Neural cell (in vitro differentiated cells): ENCODE measurements at regions not wholly inside any gene's neighbourhood (a gene's known extent, or its start where the extent isn't known, plus 50 kb on each side); places are given as distances from the start of the nearest gene placed in this dataset.

Experiments used
- H2AFZ ChIP-seq: fragments of 200-600, 300-800 bp; sonication (generic), shearing (Covaris generic); 2 replicates; pipeline ENCODE4 v1.6.0; 2014; ENCODE audit warnings: low read depth, mild to moderate bottlenecking, antibody characterized with exemption, low read length, moderate library complexity
- H3F3A ChIP-seq: fragments of 200-600 bp; shearing (Covaris generic); 2 replicates; pipeline ENCODE4 v1.6.1; 2016; ENCODE audit warnings: mild to moderate bottlenecking, moderate library complexity, mixed read lengths, antibody characterized with exemption, low read length; ENCODE audit not compliant: insufficient read depth, poor library complexity, severe bottlenecking
- H3K27ac ChIP-seq: fragments of 200-600, 300-800 bp; sonication (generic), shearing (Covaris generic); 2 replicates; pipeline ENCODE4 v1.5.1; 2014; ENCODE audit warnings: mild to moderate bottlenecking, low read length, moderate library complexity
- H3K27me3 ChIP-seq: fragments of 300-800, 200-600 bp; sonication (generic), shearing (Covaris generic); 2 replicates; pipeline ENCODE4 v1.6.0; 2014; ENCODE audit warnings: mild to moderate bottlenecking, low read depth, low read length, moderate library complexity; ENCODE audit not compliant: insufficient read depth
- H3K36me3 ChIP-seq: fragments of 300-800, 200-600 bp; sonication (generic), shearing (Covaris generic); 2 replicates; pipeline ENCODE4 v1.5.1; 2014; ENCODE audit warnings: mild to moderate bottlenecking, antibody characterized with exemption, low read length, moderate library complexity; ENCODE audit not compliant: insufficient read depth
- H3K4me2 ChIP-seq: fragments of 300-800, 200-600 bp; sonication (generic), shearing (Covaris generic); 2 replicates; pipeline ENCODE4 v1.6.0; 2014; ENCODE audit warnings: mild to moderate bottlenecking, low read length
- H3K4me3 ChIP-seq: fragments of 300-800, 200-600 bp; sonication (generic), shearing (Covaris generic); 2 replicates; pipeline ENCODE4 v1.5.1; 2014; ENCODE audit warnings: mild to moderate bottlenecking, low read length, moderate library complexity
- H3K79me2 ChIP-seq: fragments of 200-600 bp; shearing (Covaris generic); replicated peaks from 2 replicates; pipeline ENCODE4 v1.6.0; 2014; ENCODE audit warnings: mild to moderate bottlenecking, low read length, moderate library complexity; ENCODE audit not compliant: insufficient read depth
- H3K9ac ChIP-seq: fragments of 300-800, 200-600 bp; sonication (generic), shearing (Covaris generic); 2 replicates; pipeline ENCODE4 v1.6.1; 2016; ENCODE audit warnings: mild to moderate bottlenecking, low read length, mixed read lengths
- H3K9me2 ChIP-seq: fragments of 200-600 bp; shearing (Covaris generic); 2 replicates; pipeline ENCODE4 v1.6.1; 2016; ENCODE audit warnings: mild to moderate bottlenecking, low read length, mixed read lengths; ENCODE audit not compliant: insufficient read depth
- H3K9me3 ChIP-seq: fragments of 200-600, 300-800 bp; sonication (generic), shearing (Covaris generic); 2 replicates; pipeline ENCODE4 v1.6.1; 2016; ENCODE audit warnings: mild to moderate bottlenecking, mixed run types, low read length, moderate library complexity, mixed read lengths
- H4K20me1 ChIP-seq: fragments of 200-600 bp; shearing (Covaris generic); 2 replicates; pipeline ENCODE4 v1.6.1; 2016; ENCODE audit warnings: mild to moderate bottlenecking, mixed run types; ENCODE audit not compliant: insufficient read depth
- CTCF ChIP-seq: fragments of 450-650 bp; IDR thresholded peaks from 2 replicates; pipeline ENCODE4 v1.5.1; 2014; ENCODE audit warnings: antibody characterized with exemption, mild to moderate bottlenecking, moderate library complexity; ENCODE audit not compliant: poor library complexity, severe bottlenecking
- EP300 ChIP-seq: fragments of 450-650 bp; conservative IDR thresholded peaks from 2 replicates; pipeline ENCODE4 v1.6.1; 2014; ENCODE audit warnings: antibody characterized with exemption, mild to moderate bottlenecking, moderate library complexity; ENCODE audit not compliant: poor library complexity, severe bottlenecking
- EZH2 ChIP-seq: fragments of 200-600, 300-800 bp; shearing (Covaris generic), sonication (generic); IDR thresholded peaks from 2 replicates; pipeline ENCODE4 v1.6.1; 2014; ENCODE audit warnings: antibody characterized with exemption, low read length, borderline replicate concordance, mild to moderate bottlenecking; ENCODE audit not compliant: insufficient read depth, poor library complexity, severe bottlenecking
- MXI1 ChIP-seq: fragments of 450-650 bp; conservative IDR thresholded peaks from 2 replicates; pipeline ENCODE4 v1.6.1; 2014; ENCODE audit warnings: antibody characterized with exemption, mild to moderate bottlenecking; ENCODE audit not compliant: poor library complexity, severe bottlenecking
- POLR2AphosphoS5 ChIP-seq: IDR thresholded peaks from 2 replicates; pipeline ENCODE4 v1.6.1; 2012
- RAD21 ChIP-seq: fragments of 450-650 bp; conservative IDR thresholded peaks from 2 replicates; pipeline ENCODE4 v1.6.1; 2014; ENCODE audit warnings: antibody characterized with exemption, mild to moderate bottlenecking, moderate library complexity
- REST ChIP-seq: IDR thresholded peaks from 2 replicates; pipeline ENCODE4 v1.6.1; 2012; ENCODE audit warnings: borderline replicate concordance
- SMC3 ChIP-seq: fragments of 450-650 bp; conservative IDR thresholded peaks from 2 replicates; pipeline ENCODE4 v1.6.1; 2014; ENCODE audit warnings: antibody characterized with exemption, mild to moderate bottlenecking, moderate library complexity; ENCODE audit not compliant: poor library complexity
- TAF1 ChIP-seq: IDR thresholded peaks from 2 replicates; pipeline ENCODE4 v1.6.1; 2012; ENCODE audit warnings: low read depth

GRCh38 chr16:6641091-6641490 is 691.6 kb upstream of the RBFOX1 start:
- no peaks in the 10 kb centered on the region for H4K20me1 ChIP-seq
- H3K9me2 ChIP-seq = no peaks in the 10 kb centered on the region
- TF ChIP-seq RAD21 (no peak), SMC3 (no peak), CTCF (no peak), TAF1 (no peak), MXI1 (no peak), EZH2 (no peak), REST (no peak), EP300 (no peak), POLR2AphosphoS5 (no peak)
- H3K4me3 ChIP-seq = no peak overlapping the region
- H3K27ac ChIP-seq = no peak overlapping the region
- H3K36me3 ChIP-seq = no peaks in the 10 kb centered on the region
- H2AFZ ChIP-seq = no peak overlapping the region
- H3K79me2 ChIP-seq = no peaks in the 10 kb centered on the region
- no peaks in the 10 kb centered on the region for H3F3A ChIP-seq
- no peaks in the 10 kb centered on the region for H3K27me3 ChIP-seq
- H3K9ac ChIP-seq = no peak overlapping the region
- H3K9me3 ChIP-seq = no peaks in the 10 kb centered on the region
- no peak overlapping the region for H3K4me2 ChIP-seq

- Histone ChIP-seq H3K9ac (no peak overlapping the region), H3F3A (no peaks in the 10 kb centered on the region), H3K27me3 (no peaks in the 10 kb centered on the region), H3K9me2 (no peaks in the 10 kb centered on the region), H3K4me3 (no peak overlapping the region), H4K20me1 (no peaks in the 10 kb centered on the region), H3K27ac (no peak overlapping the region), H3K79me2 (no peaks in the 10 kb centered on the region), H3K4me2 (no peak overlapping the region), H2AFZ (no peak overlapping the region), H3K9me3 (no peaks in the 10 kb centered on the region), H3K36me3 (no peaks in the 10 kb centered on the region)
- TF ChIP-seq SMC3 = no peak
- TF ChIP-seq TAF1 = no peak
- no peak for TF ChIP-seq EZH2
- TF ChIP-seq MXI1 = no peak
- TF ChIP-seq CTCF = no peak
- no peak for TF ChIP-seq POLR2AphosphoS5
- TF ChIP-seq REST = no peak
- TF ChIP-seq RAD21 = no peak
- TF ChIP-seq EP300 = no peak
Observed at GRCh38 chr16:6636457-6636856, 696.2 kb upstream of the RBFOX1 start.
